Erythroblast (primary cell): ENCODE measurements at regions not wholly inside any gene's neighbourhood (a gene's known extent, or its start where the extent isn't known, plus 50 kb on each side); places are given as distances from the start of the nearest gene placed in this dataset.

Experiments
- GATA1 ChIP-seq: IDR thresholded peaks from 2 replicates; pipeline ENCODE4 v1.6.1; 2011; ENCODE audit warnings: low read depth, mild to moderate bottlenecking, control low read depth, low read length, moderate library complexity
- POLR2A ChIP-seq: IDR thresholded peaks from 2 replicates; pipeline ENCODE4 v1.6.1; 2011; ENCODE audit warnings: mild to moderate bottlenecking, low read length

DNA sequence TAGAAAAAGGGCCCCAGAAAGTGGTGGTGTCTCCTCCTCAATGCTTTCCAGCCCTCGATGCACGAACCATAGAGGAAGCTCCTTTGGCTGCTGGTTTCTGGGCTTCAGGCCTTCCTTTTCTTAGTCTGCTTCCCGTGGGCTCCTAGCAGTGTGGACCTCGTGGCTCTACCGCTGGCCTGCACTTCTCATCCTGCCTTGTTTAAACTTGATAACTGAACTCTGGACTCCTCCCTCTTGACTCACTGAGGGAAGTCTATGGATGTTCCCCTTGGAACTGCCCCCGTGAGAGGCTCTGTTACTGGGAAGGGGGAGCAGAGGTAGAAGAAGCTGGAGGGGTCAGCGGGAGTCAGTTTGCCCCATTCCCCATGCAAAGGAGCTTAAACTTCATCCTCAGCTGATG, 75.3 kb upstream of the WDR26 start:
- TF ChIP-seq POLR2A (no peak), GATA1 (no peak)
